ENCODE measurements at regions not wholly inside any gene's neighbourhood (a gene's known extent, or its start where the extent isn't known, plus 50 kb on each side); places are given as distances from the start of the nearest gene placed in this dataset.

GRCh38 chr1:55987491-55988249 lies 591.7 kb downstream of the PLPP3 start:
- Histone ChIP-seq H3K4me1 (peaks cover 27% of the 10 kb centered on the region), H3K9me3 (no peaks in the 10 kb centered on the region), H3K27ac (peak overlapping the region in 1 of 2 donors; percentile 22), H3K36me3 (ENCODE audit: low read depth, missing control alignments) (no peaks in the 10 kb centered on the region), H3K4me3 (no peak overlapping the region), H3K27me3 (no peaks in the 10 kb centered on the region)
- TF ChIP-seq POLR2A (IDR thresholded peaks at IDR 0.05) (no peak), CTCF (IDR thresholded peaks at IDR 0.05) (no peak)
- WGBS, 2 donors = 49 to 53% methylated on average over 4 of the region's 4 CpGs
- DNase-seq = no peak
- intact Hi-C loops (cut with DNase I; ENCODE audit: low total_unique reads) = no loop called here

DNA sequence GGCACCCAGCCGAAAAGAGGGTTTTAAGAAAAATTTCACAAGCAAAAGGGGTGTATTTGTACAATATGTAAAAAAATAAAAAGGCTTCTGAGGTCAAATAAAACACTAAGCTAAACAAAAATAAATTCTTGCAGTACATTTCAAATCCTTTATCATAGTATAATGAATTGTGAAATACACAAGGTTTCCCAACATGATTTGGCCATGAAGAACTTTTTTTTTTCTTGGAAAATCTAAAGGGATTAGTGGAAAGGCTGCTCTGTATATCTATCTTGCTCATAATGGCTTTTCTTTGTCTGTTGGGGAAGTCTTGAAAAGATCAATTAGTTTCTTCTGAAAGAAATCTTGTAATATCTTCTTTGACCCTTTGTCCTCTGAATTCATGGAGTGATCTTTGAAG lies 593.4 kb downstream of the PLPP3 start:
- Histone ChIP-seq H3K9me3 (no peaks in the 10 kb centered on the region), H3K27ac (no peak overlapping the region), H3K36me3 (ENCODE audit: low read depth, missing control alignments) (no peaks in the 10 kb centered on the region), H3K4me1 (peaks cover 25% of the 10 kb centered on the region), H3K4me3 (no peak overlapping the region), H3K27me3 (no peaks in the 10 kb centered on the region)
- DNase-seq = no peak
- intact Hi-C loops (cut with DNase I; ENCODE audit: low total_unique reads) = no loop called here
- TF ChIP-seq POLR2A (IDR thresholded peaks at IDR 0.05) (no peak), CTCF (IDR thresholded peaks at IDR 0.05) (no peak)
- WGBS, 2 donors = 93 to 94% methylated on average over 1 of the region's 1 CpG

GRCh38 chr1:55981010-55981650 lies 598.2 kb downstream of the PLPP3 start:
- Histone ChIP-seq H3K36me3 (ENCODE audit: low read depth, missing control alignments) (no peaks in the 10 kb centered on the region), H3K27ac (no peak overlapping the region), H3K4me3 (no peak overlapping the region), H3K9me3 (no peaks in the 10 kb centered on the region), H3K27me3 (no peaks in the 10 kb centered on the region), H3K4me1 (no peaks in the 10 kb centered on the region)
- WGBS, 2 donors = 71 to 82% methylated on average over 2 of the region's 2 CpGs
- intact Hi-C loops (cut with DNase I; ENCODE audit: low total_unique reads) = no loop called here
- no peak for TF ChIP-seq POLR2A (IDR thresholded peaks at IDR 0.05)
- no peak for DNase-seq

DNA sequence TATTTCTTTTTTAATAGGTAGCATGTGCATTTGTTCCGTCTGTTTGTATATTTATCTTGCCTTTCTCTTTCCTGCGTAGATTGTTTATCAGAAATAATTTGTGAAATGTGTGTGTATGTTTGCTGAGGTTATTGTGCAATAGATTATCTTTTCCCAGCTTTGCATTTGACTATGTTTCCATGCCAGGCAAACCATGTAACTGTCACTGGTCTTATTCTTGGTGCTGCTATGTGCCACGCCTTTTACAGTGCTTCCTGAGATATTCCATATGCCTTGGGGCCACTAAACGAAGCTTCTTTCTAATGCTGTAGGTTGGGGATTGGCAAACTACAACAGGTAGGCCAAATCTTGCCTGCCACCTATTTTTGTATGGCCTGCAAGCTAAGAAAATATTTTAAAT lies 598.8 kb downstream of the PLPP3 start:
- TF ChIP-seq POLR2A (IDR thresholded peaks at IDR 0.05) (no peak), CTCF (IDR thresholded peaks at IDR 0.05) (no peak)
- intact Hi-C loops (cut with DNase I; ENCODE audit: low total_unique reads) = no loop called here
- no peak overlapping the region for H3K4me3 ChIP-seq
- no peaks in the 10 kb centered on the region for H3K36me3 ChIP-seq (ENCODE audit: low read depth, missing control alignments)
- no peaks in the 10 kb centered on the region for H3K4me1 ChIP-seq
- whole genome bisulfite sequencing, 2 donors = 86 to 87% methylated on average over 4 of the region's 4 CpGs
- H3K27ac ChIP-seq = no peak overlapping the region
- H3K9me3 ChIP-seq = no peaks in the 10 kb centered on the region
- no peaks in the 10 kb centered on the region for H3K27me3 ChIP-seq
- no peak for DNase-seq

GRCh38 chr1:55974714-55975441 lies 604.5 kb downstream of the PLPP3 start:
- WGBS, 2 donors = 29 to 38% methylated on average over 1 of the region's 1 CpG
- no peaks in the 10 kb centered on the region for H3K27me3 ChIP-seq
- DNase-seq = no peak
- no peak for TF ChIP-seq CTCF (IDR thresholded peaks at IDR 0.05)
- no peak for TF ChIP-seq POLR2A (IDR thresholded peaks at IDR 0.05)
- intact Hi-C loops (cut with DNase I; ENCODE audit: low total_unique reads) = no loop called here
- no peaks in the 10 kb centered on the region for H3K36me3 ChIP-seq (ENCODE audit: low read depth, missing control alignments)
- no peak overlapping the region for H3K4me3 ChIP-seq
- peaks cover 5% of the 10 kb centered on the region for H3K4me1 ChIP-seq
- H3K27ac ChIP-seq = no peak overlapping the region
- no peaks in the 10 kb centered on the region for H3K9me3 ChIP-seq

Data from testis (tissue), 2 donors.